ENCODE measurements at regions not wholly inside any gene's neighbourhood (a gene's known extent, or its start where the extent isn't known, plus 50 kb on each side); places are given as distances from the start of the nearest gene placed in this dataset.

DNA sequence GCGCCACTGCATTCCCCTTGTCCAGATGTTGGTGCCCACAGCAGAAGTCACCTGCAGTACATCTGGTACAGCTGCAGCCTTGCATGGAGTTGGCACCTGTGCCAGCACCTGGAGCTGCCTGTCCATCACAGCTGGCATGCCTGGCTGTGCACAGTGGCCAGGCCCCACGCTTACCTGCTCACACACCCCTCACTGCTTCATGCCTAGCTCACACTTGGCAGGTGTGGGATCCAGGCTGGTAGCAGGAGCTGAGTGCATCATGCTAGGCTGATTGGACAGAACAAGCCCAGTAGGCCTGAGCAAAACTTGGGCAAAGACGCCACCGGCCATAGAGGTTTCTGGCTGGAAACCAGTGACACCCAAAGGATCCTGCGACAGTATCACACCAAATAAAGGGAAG, 402.8 kb downstream of the FOXG1 start:
- Histone ChIP-seq H3K56ac (ENCODE audit: insufficient read length, low read depth, low read length) (no peak overlapping the region), H3K4me1 (ENCODE audit: insufficient read depth, low read length) (no peaks in the 10 kb centered on the region), H3K27ac (ENCODE audit: insufficient read length, low read depth, low read length) (no peak overlapping the region), H3K14ac (ENCODE audit: insufficient read depth, low read length) (no peak overlapping the region; the same call in 1 of the 2 replicates), H3K4me2 (ENCODE audit: insufficient read depth, insufficient read length, low read length) (no peak overlapping the region), H4K8ac (replicated peaks; ENCODE audit: insufficient read length, low read depth, low read length) (no peak overlapping the region), H2BK5ac (ENCODE audit: insufficient read length, low read length) (no peak overlapping the region), H4K20me1 (ENCODE audit: control insufficient read depth, insufficient read depth, insufficient read length) (no peaks in the 10 kb centered on the region), H2BK20ac (ENCODE audit: low read depth, low read length, poor library complexity, severe bottlenecking) (no peak overlapping the region), H2AFZ (ENCODE audit: low read length) (no peak overlapping the region), H3K9me3 (ENCODE audit: control insufficient read depth, low read depth, low read length) (no peaks in the 10 kb centered on the region), H2BK12ac (ENCODE audit: insufficient read length, low read depth, low read length) (no peak overlapping the region), H3K27me3 (ENCODE audit: insufficient read depth, low read length) (no peaks in the 10 kb centered on the region), H3K23ac (ENCODE audit: insufficient read length, low read depth, low read length) (no peak overlapping the region), H4K5ac (ENCODE audit: insufficient read length, low read depth, low read length) (no peak overlapping the region), H2AK5ac (ENCODE audit: insufficient read length, low read length) (no peak overlapping the region), H2BK120ac (ENCODE audit: low read depth, low read length, poor library complexity, severe bottlenecking) (no peak overlapping the region), H3K79me2 (ENCODE audit: insufficient read depth, low read length) (no peaks in the 10 kb centered on the region), H3K23me2 (ENCODE audit: insufficient read length, low read depth, low read length, poor library complexity, severe bottlenecking) (no peaks in the 10 kb centered on the region), H4K91ac (ENCODE audit: insufficient read length, low read depth, low read length) (no peak overlapping the region), H2BK15ac (ENCODE audit: low read depth, low read length) (no peak overlapping the region), H3K9ac (ENCODE audit: extremely low read depth, insufficient read length, low read length) (no peak overlapping the region), H3K4ac (ENCODE audit: low read depth, low read length) (no peak overlapping the region), H3K18ac (ENCODE audit: insufficient read length, low read depth, low read length) (no peak overlapping the region), H3K79me1 (ENCODE audit: insufficient read depth, low read depth, low read length, poor library complexity, severe bottlenecking) (no peaks in the 10 kb centered on the region), H3T11ph (ENCODE audit: low read length) (no peak overlapping the region)
- no peak for DNase-seq
- no peak for TF ChIP-seq CTCF (conservative IDR thresholded peaks at IDR 0.05)
- no CpG with 5 or more reads among the region's 5 CpGs for WGBS (ENCODE audit: extremely low coverage, insufficient read length, low lambda C conversion rate)
- H3K4me1 Mint-ChIP-seq: no peaks in the 10 kb centered on the region
- H3K27ac Mint-ChIP-seq: no peak overlapping the region; a peak in 1 of 7 replicates
- peaks cover 2 to 11% of the 10 kb centered on the region in 2 experiments; a peak in 4 of 5 replicates for H3K9me3 Mint-ChIP-seq
- no peak overlapping the region for H3K4me3 Mint-ChIP-seq
- H3K27me3 Mint-ChIP-seq (ENCODE audit: low read depth): no peaks in the 10 kb centered on the region
- peaks cover 0 to 18% (median 5%) of the 10 kb centered on the region in 3 experiments; a peak in 5 of 7 replicates for H3K36me3 Mint-ChIP-seq (ENCODE audit: insufficient read depth in 1 of 3, low read depth in 3 of 3)

All from H9 (cell line).